ENCODE measurements at regions not wholly inside any gene's neighbourhood (a gene's known extent, or its start where the extent isn't known, plus 50 kb on each side); places are given as distances from the start of the nearest gene placed in this dataset.

DNA sequence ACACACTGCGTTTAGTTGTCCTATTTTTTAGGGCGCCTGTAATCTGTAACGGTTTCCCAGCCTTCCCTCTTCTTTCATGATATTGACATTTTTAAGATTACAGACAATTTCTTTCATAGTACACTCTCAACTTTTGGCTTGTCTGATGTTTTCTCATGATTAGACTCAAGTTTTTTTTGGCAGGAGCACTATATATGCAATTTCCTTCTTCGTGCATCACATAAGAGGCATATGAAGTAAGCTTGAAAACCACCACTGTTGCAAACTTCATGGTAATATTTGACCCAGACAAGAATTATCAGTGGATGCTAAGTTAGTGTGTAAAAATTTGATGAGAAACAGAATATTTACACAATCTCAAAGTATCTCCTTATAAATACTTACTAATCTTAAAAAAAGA, 119.2 kb upstream of the CMC1 start:
- CTCF ChIA-PET, result no interaction called here
- intact Hi-C loops (cut with micrococcal nuclease), result loop anchor here (10.0 kb wide), 1 partner anchor 67 kb away; no protein-coding TSS in a partner anchor

DNA sequence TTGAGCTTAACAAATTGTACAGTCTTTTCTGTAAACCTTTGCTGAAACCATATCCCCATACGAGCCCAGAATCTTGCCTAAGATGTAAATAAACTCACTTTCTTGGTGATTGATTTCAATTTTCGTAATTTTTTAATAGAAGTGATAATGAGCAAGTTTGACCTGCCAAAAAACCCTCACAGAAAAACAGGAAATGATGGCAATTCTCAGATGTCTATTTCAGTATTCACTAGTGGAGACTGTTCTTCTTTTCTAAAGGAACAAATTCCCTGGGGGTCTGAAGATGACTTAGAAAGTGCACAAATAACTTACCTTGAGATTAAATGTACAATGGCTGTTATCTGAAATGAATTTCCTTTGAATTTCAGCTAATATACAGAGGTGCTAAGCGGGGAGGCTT, 116.5 kb upstream of the CMC1 start:
- H3K27ac ChIP-seq (ENCODE audit: low read length), result no peak overlapping the region
- no peaks in the 10 kb centered on the region for H3F3A ChIP-seq (ENCODE audit: low read length, unreplicated experiment)
- DNase-seq (no peak), ATAC-seq (no peak; the same call in 1 of the 2 replicates)
- H2AFZ ChIP-seq (ENCODE audit: low read length), result no peak overlapping the region
- H3K9me2 ChIP-seq (replicated peaks; ENCODE audit: low read length), result no peaks in the 10 kb centered on the region
- no peaks in the 10 kb centered on the region for H3K9me3 ChIP-seq (ENCODE audit: low read length)
- no peaks in the 10 kb centered on the region for H3K27me3 ChIP-seq (ENCODE audit: low read length)
- H3K4me1 ChIP-seq (ENCODE audit: insufficient read depth, low read length), result no peaks in the 10 kb centered on the region
- TF ChIP-seq EZH2phosphoT487 (IDR thresholded peaks at IDR 0.05; ENCODE audit: borderline replicate concordance, low read length) (no peak), CTCF (conservative IDR thresholded peaks at IDR 0.05; ENCODE audit: low read depth, low read length) (no peak), EZH2 (IDR thresholded peaks at IDR 0.05; ENCODE audit: low read length, unreplicated experiment) (no peak)
- H3K36me3 ChIP-seq (ENCODE audit: low read depth, low read length), result no peaks in the 10 kb centered on the region
- no peak overlapping the region for H3K4me3 ChIP-seq (ENCODE audit: low read length)
- intact Hi-C loops (cut with micrococcal nuclease), result loop anchor here (5.0 to 10.0 kb wide), 2 partner anchors 70 to 108 kb away; no protein-coding TSS in a partner anchor
- no peaks in the 10 kb centered on the region for H3K79me2 ChIP-seq (ENCODE audit: low read length)
- H3K9ac ChIP-seq (ENCODE audit: low read length), result no peak overlapping the region
- no peaks in the 10 kb centered on the region for H4K20me1 ChIP-seq (ENCODE audit: low read length)
- POLR2A ChIA-PET (ENCODE audit: unreplicated experiment), result no interaction called here
- CTCF ChIA-PET, result no interaction called here
- no TSS peak for BruUV-seq (replicated peaks)
- no peak overlapping the region for H3K4me2 ChIP-seq (ENCODE audit: low read length)

More for the DNA sequence above, 119.2 kb upstream of the CMC1 start:
- H3K79me2 ChIP-seq (ENCODE audit: low read length), result no peaks in the 10 kb centered on the region
- BruUV-seq (replicated peaks), result no TSS peak
- no peaks in the 10 kb centered on the region for H3K9me3 ChIP-seq (ENCODE audit: low read length)
- TF ChIP-seq EZH2phosphoT487 (IDR thresholded peaks at IDR 0.05; ENCODE audit: borderline replicate concordance, low read length) (no peak), EZH2 (IDR thresholded peaks at IDR 0.05; ENCODE audit: low read length, unreplicated experiment) (no peak), CTCF (conservative IDR thresholded peaks at IDR 0.05; ENCODE audit: low read depth, low read length) (no peak)
- H3F3A ChIP-seq (ENCODE audit: low read length, unreplicated experiment), result no peaks in the 10 kb centered on the region
- DNase-seq, result no peak
- no peak overlapping the region for H3K4me2 ChIP-seq (ENCODE audit: low read length)
- H3K36me3 ChIP-seq (ENCODE audit: low read depth, low read length), result no peaks in the 10 kb centered on the region
- H4K20me1 ChIP-seq (ENCODE audit: low read length), result no peaks in the 10 kb centered on the region
- ATAC-seq, result no peak
- no peak overlapping the region for H3K4me3 ChIP-seq (ENCODE audit: low read length)
- no peaks in the 10 kb centered on the region for H3K9me2 ChIP-seq (replicated peaks; ENCODE audit: low read length)
- no peak overlapping the region for H3K27ac ChIP-seq (ENCODE audit: low read length)
- H3K27me3 ChIP-seq (ENCODE audit: low read length), result no peaks in the 10 kb centered on the region
- H3K9ac ChIP-seq (ENCODE audit: low read length), result no peak overlapping the region
- H2AFZ ChIP-seq (ENCODE audit: low read length), result no peak overlapping the region
- POLR2A ChIA-PET (ENCODE audit: unreplicated experiment), result no interaction called here
- H3K4me1 ChIP-seq (ENCODE audit: insufficient read depth, low read length), result no peaks in the 10 kb centered on the region

DNA sequence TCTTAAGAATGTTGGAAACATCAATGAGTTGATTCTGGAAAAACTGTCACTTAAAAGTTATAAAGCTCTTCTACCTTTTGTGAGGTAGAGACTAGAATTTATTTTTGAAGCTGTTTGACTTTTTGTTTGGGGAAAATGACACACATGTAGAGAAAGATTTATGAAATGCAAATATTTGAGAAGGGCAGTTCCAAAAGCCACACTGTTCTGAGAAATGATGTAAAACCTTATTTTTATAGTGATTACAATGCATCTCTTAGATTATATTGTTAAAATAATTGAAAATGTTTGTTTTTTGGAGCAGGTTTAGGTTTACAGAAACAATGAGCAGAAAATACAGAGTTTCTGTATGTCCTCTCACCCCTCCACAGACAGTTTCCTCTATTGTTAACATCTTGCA, 116.1 kb upstream of the CMC1 start:
- Histone ChIP-seq H3K9ac (ENCODE audit: low read length) (no peak overlapping the region), H4K20me1 (ENCODE audit: low read length) (no peaks in the 10 kb centered on the region), H2AFZ (ENCODE audit: low read length) (no peak overlapping the region), H3K9me3 (ENCODE audit: low read length) (no peaks in the 10 kb centered on the region), H3K4me2 (ENCODE audit: low read length) (no peak overlapping the region), H3K27ac (ENCODE audit: low read length) (no peak overlapping the region), H3K4me1 (ENCODE audit: insufficient read depth, low read length) (no peaks in the 10 kb centered on the region), H3K79me2 (ENCODE audit: low read length) (no peaks in the 10 kb centered on the region), H3F3A (ENCODE audit: low read length, unreplicated experiment) (no peaks in the 10 kb centered on the region), H3K27me3 (ENCODE audit: low read length) (no peaks in the 10 kb centered on the region), H3K36me3 (ENCODE audit: low read depth, low read length) (no peaks in the 10 kb centered on the region), H3K9me2 (replicated peaks; ENCODE audit: low read length) (no peaks in the 10 kb centered on the region), H3K4me3 (ENCODE audit: low read length) (no peak overlapping the region)
- TF ChIP-seq CTCF (conservative IDR thresholded peaks at IDR 0.05; ENCODE audit: low read depth, low read length) (no peak), EZH2phosphoT487 (IDR thresholded peaks at IDR 0.05; ENCODE audit: borderline replicate concordance, low read length) (no peak), EZH2 (IDR thresholded peaks at IDR 0.05; ENCODE audit: low read length, unreplicated experiment) (no peak)
- BruUV-seq (replicated peaks), result no TSS peak
- ATAC-seq (peak; percentile 80), DNase-seq (peak; percentile 16)
- CTCF ChIA-PET, result no interaction called here
- intact Hi-C loops (cut with micrococcal nuclease), result loop anchor here (5.0 to 10.0 kb wide), 2 partner anchors 71 to 108 kb away; no protein-coding TSS in a partner anchor
- POLR2A ChIA-PET (ENCODE audit: unreplicated experiment), result no interaction called here

Data from PC-3 (cell line).